PFSK-1 (cell line): ENCODE measurements at regions not wholly inside any gene's neighbourhood (a gene's known extent, or its start where the extent isn't known, plus 50 kb on each side); places are given as distances from the start of the nearest gene placed in this dataset.

Source experiments
- FOXP2 ChIP-seq: optimal IDR thresholded peaks from 2 replicates; pipeline ENCODE3; 2011; ENCODE audit warnings: borderline replicate concordance, control low read depth, inconsistent platforms; ENCODE audit not compliant: insufficient read depth; ENCODE audit errors: extremely low read length, extremely low read depth
- POLR2AphosphoS5 ChIP-seq: IDR thresholded peaks from 2 replicates; pipeline ENCODE4 v1.6.1; 2012; ENCODE audit warnings: low read depth, mild to moderate bottlenecking, control low read depth, low read length, moderate library complexity
- REST ChIP-seq, 2 experiments: IDR thresholded peaks; 2 replicates each; pipeline versions ENCODE4 v1.6.1 to v1.8.0; 2011 to 2012; ENCODE audit warnings: low read depth in 2 of 2, low read length in 2 of 2, control low read depth in 1 of 2, inconsistent platforms in 1 of 2, mild to moderate bottlenecking in 1 of 2, moderate library complexity in 1 of 2; ENCODE audit not compliant: insufficient read depth in 1 of 2
- SIN3A ChIP-seq: IDR thresholded peaks from 2 replicates; pipeline ENCODE4 v1.6.1; 2012; ENCODE audit warnings: mild to moderate bottlenecking, low read length, moderate library complexity, borderline replicate concordance; ENCODE audit not compliant: insufficient read depth
- TAF1 ChIP-seq: IDR thresholded peaks from 2 replicates; pipeline ENCODE4 v1.6.1; 2012; ENCODE audit warnings: low read length, control low read depth, borderline replicate concordance; ENCODE audit not compliant: insufficient read depth

- TF ChIP-seq SIN3A (no peak), POLR2AphosphoS5 (no peak)
These were observed 58.8 kb upstream of the GPR26 start for GRCh38 chr10:123607386-123607785.

GRCh38 chr10:123608047-123608446 is 58.1 kb upstream of the GPR26 start:
- TF ChIP-seq SIN3A (no peak), REST (IDR thresholded peaks at IDR 0.05; ENCODE audit: insufficient read depth in 1 of 2, low read depth in 2 of 2, low read length in 2 of 2) (no peak), POLR2AphosphoS5 (no peak), FOXP2 (no peak), TAF1 (no peak)

- no peak for TF ChIP-seq FOXP2
- no peak for TF ChIP-seq SIN3A
- no peak for TF ChIP-seq TAF1
- TF ChIP-seq POLR2AphosphoS5 = no peak
- TF ChIP-seq REST (IDR thresholded peaks at IDR 0.05; ENCODE audit: insufficient read depth in 1 of 2, low read depth in 2 of 2, low read length in 2 of 2) = no peak
These were observed 54.9 kb upstream of the GPR26 start for GRCh38 chr10:123611243-123611642.

- no peak for TF ChIP-seq POLR2AphosphoS5
- no peak for TF ChIP-seq FOXP2
- TF ChIP-seq REST (IDR thresholded peaks at IDR 0.05; ENCODE audit: insufficient read depth in 1 of 2, low read depth in 2 of 2, low read length in 2 of 2) = no peak
- TF ChIP-seq TAF1 = no peak
- no peak for TF ChIP-seq SIN3A
These were observed 54.3 kb upstream of the GPR26 start for GRCh38 chr10:123611876-123612275.

- TF ChIP-seq POLR2AphosphoS5 = no peak
- no peak for TF ChIP-seq FOXP2
- no peak for TF ChIP-seq SIN3A
- TF ChIP-seq TAF1 = no peak
- no peak for TF ChIP-seq REST (IDR thresholded peaks at IDR 0.05; ENCODE audit: insufficient read depth in 1 of 2, low read depth in 2 of 2, low read length in 2 of 2)
These were observed 52.8 kb upstream of the GPR26 start for GRCh38 chr10:123613346-123613850.
